ENCODE measurements at regions not wholly inside any gene's neighbourhood (a gene's known extent, or its start where the extent isn't known, plus 50 kb on each side); places are given as distances from the start of the nearest gene placed in this dataset.

DNA sequence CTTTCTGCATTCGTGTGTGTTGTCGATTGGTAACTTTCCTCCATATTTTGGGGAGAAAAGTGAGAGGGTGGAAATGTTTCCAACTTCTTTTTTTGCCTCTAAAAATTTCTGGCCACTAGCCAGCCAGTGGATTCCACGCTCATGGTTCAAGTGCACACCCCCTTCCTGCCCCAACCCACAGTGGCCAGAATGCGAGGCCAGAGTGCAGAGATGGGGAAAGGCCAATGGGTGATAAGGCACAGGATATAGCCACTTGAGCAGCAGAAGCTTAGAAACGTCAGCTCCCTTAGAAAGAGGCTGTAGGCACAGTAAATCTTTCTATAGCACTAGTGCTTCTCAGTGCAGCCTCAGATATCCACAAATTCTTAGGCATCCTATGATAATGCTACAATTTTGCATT, 75.8 kb upstream of the ADRB2 start:
- Histone ChIP-seq H3K4ac (ENCODE audit: low read depth, low read length) (no peak overlapping the region), H2AK9ac (replicated peaks; ENCODE audit: low read depth, low read length, poor library complexity) (no peak overlapping the region), H3K79me1 (ENCODE audit: low read depth in 1 of 2, low read length in 2 of 2) (no peaks in the 10 kb centered on the region), H4K91ac (ENCODE audit: insufficient read depth, low read depth, low read length) (no peak overlapping the region), H3K9me3 (ENCODE audit: control insufficient read depth, insufficient read depth, low read length) (no peaks in the 10 kb centered on the region), H2BK5ac (ENCODE audit: low read depth, low read length, poor library complexity, severe bottlenecking) (no peak overlapping the region), H3K14ac (replicated peaks; ENCODE audit: low read depth, low read length) (no peak overlapping the region), H3K23ac (ENCODE audit: low read depth, low read length) (no peak overlapping the region), H3K9ac (ENCODE audit: low read depth, low read length) (no peak overlapping the region), H3K27me3 (ENCODE audit: control insufficient read depth, insufficient read depth, low read length) (no peaks in the 10 kb centered on the region), H2AFZ (replicated peaks; ENCODE audit: low read length, poor library complexity) (no peak overlapping the region), H2AK5ac (ENCODE audit: low read depth, low read length) (no peak overlapping the region), H2BK120ac (ENCODE audit: low read depth, low read length) (no peak overlapping the region), H3K18ac (ENCODE audit: low read depth, low read length) (no peak overlapping the region), H3K9me1 (ENCODE audit: insufficient read depth, low read length) (no peaks in the 10 kb centered on the region), H2BK20ac (ENCODE audit: low read depth, low read length) (no peak overlapping the region), H3K4me2 (ENCODE audit: low read depth, low read length) (no peak overlapping the region), H3K4me1 (ENCODE audit: control insufficient read depth, insufficient read depth, low read length) (no peaks in the 10 kb centered on the region), H3K36me3 (ENCODE audit: control insufficient read depth, insufficient read depth, low read length) (no peaks in the 10 kb centered on the region), H4K20me1 (ENCODE audit: insufficient read depth, low read length) (no peaks in the 10 kb centered on the region), H3K56ac (ENCODE audit: extremely low read depth, insufficient read depth, low read length) (0 out of 2 replicates have a peak overlapping the region, but pooled peaks have one; percentile 5), H3K4me3 (ENCODE audit: insufficient read depth, low read depth, low read length) (no peak overlapping the region), H4K8ac (ENCODE audit: low read depth in 2 of 2, low read length in 2 of 2) (no peak overlapping the region), H3K27ac (ENCODE audit: insufficient read depth, low read length) (no peak overlapping the region), H4K5ac (ENCODE audit: low read depth, low read length) (no peak overlapping the region), H2BK15ac (ENCODE audit: low read depth, low read length) (no peak overlapping the region)
- intact Hi-C loops (cut with micrococcal nuclease) (no loop called here), dilution Hi-C loops (cut with HindIII; ENCODE audit: low sequenced_read_pairs, unreplicated experiment) (no loop called here), in situ Hi-C loops (cut with MboI; ENCODE audit: low sequenced_read_pairs) (no loop called here)
- no TSS peak for BruUV-seq (replicated peaks)
- CTCF ChIA-PET: interaction anchor here (1.1 kb wide), 1 partner anchor 9 kb away, joined by 3 read pairs; no protein-coding TSS in a partner anchor
- POLR2A ChIA-PET (ENCODE audit: unreplicated experiment): interaction anchor here (0.6 kb wide), 1 partner anchor 11 kb away, joined by 10 read pairs; no protein-coding TSS in a partner anchor
- ATAC-seq (ENCODE audit: low read depth): no peak
- TF ChIP-seq MAZ (IDR thresholded peaks at IDR 0.05; ENCODE audit: borderline replicate concordance, low read depth, low read length) (no peak), CEBPB (IDR thresholded peaks at IDR 0.05; ENCODE audit: low read depth, low read length) (no peak), SMC3 (IDR thresholded peaks at IDR 0.05; ENCODE audit: low read depth, low read length) (no peak), RAD21 (IDR thresholded peaks at IDR 0.05; ENCODE audit: low read length) (no peak), RCOR1 (IDR thresholded peaks at IDR 0.05; ENCODE audit: insufficient replicate concordance, low read length) (no peak)
- TF ChIP-seq, protein P1, sequence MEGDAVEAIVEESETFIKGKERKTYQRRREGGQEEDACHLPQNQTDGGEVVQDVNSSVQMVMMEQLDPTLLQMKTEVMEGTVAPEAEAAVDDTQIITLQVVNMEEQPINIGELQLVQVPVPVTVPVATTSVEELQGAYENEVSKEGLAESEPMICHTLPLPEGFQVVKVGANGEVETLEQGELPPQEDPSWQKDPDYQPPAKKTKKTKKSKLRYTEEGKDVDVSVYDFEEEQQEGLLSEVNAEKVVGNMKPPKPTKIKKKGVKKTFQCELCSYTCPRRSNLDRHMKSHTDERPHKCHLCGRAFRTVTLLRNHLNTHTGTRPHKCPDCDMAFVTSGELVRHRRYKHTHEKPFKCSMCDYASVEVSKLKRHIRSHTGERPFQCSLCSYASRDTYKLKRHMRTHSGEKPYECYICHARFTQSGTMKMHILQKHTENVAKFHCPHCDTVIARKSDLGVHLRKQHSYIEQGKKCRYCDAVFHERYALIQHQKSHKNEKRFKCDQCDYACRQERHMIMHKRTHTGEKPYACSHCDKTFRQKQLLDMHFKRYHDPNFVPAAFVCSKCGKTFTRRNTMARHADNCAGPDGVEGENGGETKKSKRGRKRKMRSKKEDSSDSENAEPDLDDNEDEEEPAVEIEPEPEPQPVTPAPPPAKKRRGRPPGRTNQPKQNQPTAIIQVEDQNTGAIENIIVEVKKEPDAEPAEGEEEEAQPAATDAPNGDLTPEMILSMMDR (conservative IDR thresholded peaks at IDR 0.05; ENCODE audit: low read depth, low read length): no peak
- no CpG with 5 or more reads among the region's 5 CpGs for WGBS, 2 experiments (ENCODE audit: extremely low coverage in 2 of 2, insufficient read length in 1 of 2)
- DNase-seq: no peak
